HG02678 (cell line): ENCODE measurements at regions not wholly inside any gene's neighbourhood (a gene's known extent, or its start where the extent isn't known, plus 50 kb on each side); places are given as distances from the start of the nearest gene placed in this dataset.

Experiments
- ATAC-seq: cut with Tn5 transposase; IDR thresholded peaks from one replicate; pipeline ENCODE4 v1.9.1; 2021; ENCODE audit warnings: mild to moderate bottlenecking, moderate library complexity; ENCODE audit not compliant: unreplicated experiment

GRCh38 chr3:70120357-70120966 lies 120.9 kb downstream of the SAMMSON start:
- ATAC-seq, result peak; percentile 100

DNA sequence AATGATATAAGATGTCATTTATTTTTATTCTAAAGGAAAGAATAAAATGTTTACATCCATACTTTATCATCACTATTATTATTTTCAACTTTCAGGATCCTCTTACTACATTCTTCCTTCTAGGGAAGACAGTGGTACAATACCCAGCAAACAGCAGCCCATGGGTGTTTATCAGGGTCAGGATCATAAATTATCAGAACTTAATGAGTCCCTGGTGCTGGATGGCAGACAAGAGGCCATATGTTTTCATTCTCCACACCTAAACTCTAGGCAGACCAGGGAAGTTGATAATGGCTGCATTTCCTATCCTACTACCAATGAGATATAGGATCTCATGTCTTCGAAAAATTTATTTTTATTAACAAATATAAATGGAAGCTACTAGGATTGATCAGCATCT lies 127.7 kb downstream of the SAMMSON start:
- no peak for ATAC-seq

GRCh38 chr3:70137366-70137765 lies 137.8 kb downstream of the SAMMSON start:
- no peak for ATAC-seq

DNA sequence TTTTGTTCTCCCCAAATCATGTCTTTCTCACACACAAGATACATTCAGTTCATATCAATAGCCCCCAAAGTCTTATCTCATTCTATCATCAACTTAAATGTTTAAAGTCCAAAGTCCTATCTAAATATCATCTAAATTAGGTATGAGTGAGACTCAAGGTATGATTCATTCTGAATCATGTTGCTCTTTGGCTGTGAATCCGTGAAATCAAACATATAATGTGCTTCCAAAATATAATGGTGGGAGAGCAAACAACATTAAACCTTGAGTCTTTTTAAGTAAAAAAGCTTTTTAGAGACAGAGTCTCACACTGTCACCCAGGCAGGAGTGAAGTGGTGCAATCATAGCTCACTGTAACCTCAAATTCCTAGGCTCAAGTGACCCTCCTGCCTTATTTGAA lies 139.1 kb downstream of the SAMMSON start:
- ATAC-seq, result no peak
